Activated T-cell treated with anti-CD3 and anti-CD28 coated beads, Interleukin-2, amount 50 U/mL, for 72 hours (primary cell): ENCODE measurements at regions not wholly inside any gene's neighbourhood (a gene's known extent, or its start where the extent isn't known, plus 50 kb on each side); places are given as distances from the start of the nearest gene placed in this dataset.
"Not testable (repeated sequence)": the region's sequence is repeated elsewhere in the genome, so short reads cannot be mapped to it uniquely, and the experiment has no call there.

Experiments used
- ATAC-seq, 2 donors: fragments of 150-1000 bp; cut with Tn5 transposase; replicated peaks in 1 of 2; 2 replicates each; pipeline ENCODE4 v1.10.0; 2021; ENCODE audit warnings: moderate library complexity in 2 of 2, mild to moderate bottlenecking in 1 of 2
- DNase-seq, 2 donors: peaks; one replicate each; pipeline ENCODE4 v3.0.0; 2021 to 2022; ENCODE audit warnings: mixed read lengths in 1 of 2
- H3K27ac Mint-ChIP-seq: one replicate; pipeline ENCODE4 v1.8.0; 2022; ENCODE audit warnings: mild to moderate bottlenecking, moderate library complexity, mixed read lengths
- H3K27me3 Mint-ChIP-seq: one replicate; pipeline ENCODE4 v1.8.0; 2022; ENCODE audit warnings: low read depth, mixed read lengths
- H3K36me3 Mint-ChIP-seq, 2 donors: one replicate each; pipeline ENCODE4 v1.8.0; 2022; ENCODE audit warnings: mixed read lengths in 2 of 2, mild to moderate bottlenecking in 1 of 2; ENCODE audit not compliant: insufficient read depth in 2 of 2
- H3K4me1 Mint-ChIP-seq: one replicate; pipeline ENCODE4 v1.8.0; 2022; ENCODE audit warnings: low read depth, mixed read lengths
- H3K4me3 Mint-ChIP-seq, 2 donors: one replicate each; pipeline ENCODE4 v1.8.0; 2022; ENCODE audit warnings: mild to moderate bottlenecking in 2 of 2, mixed read lengths in 2 of 2, moderate library complexity in 2 of 2
- H3K9me3 Mint-ChIP-seq, 2 donors: one replicate each; pipeline ENCODE4 v1.8.0; 2022; ENCODE audit warnings: mixed read lengths in 2 of 2

DNA sequence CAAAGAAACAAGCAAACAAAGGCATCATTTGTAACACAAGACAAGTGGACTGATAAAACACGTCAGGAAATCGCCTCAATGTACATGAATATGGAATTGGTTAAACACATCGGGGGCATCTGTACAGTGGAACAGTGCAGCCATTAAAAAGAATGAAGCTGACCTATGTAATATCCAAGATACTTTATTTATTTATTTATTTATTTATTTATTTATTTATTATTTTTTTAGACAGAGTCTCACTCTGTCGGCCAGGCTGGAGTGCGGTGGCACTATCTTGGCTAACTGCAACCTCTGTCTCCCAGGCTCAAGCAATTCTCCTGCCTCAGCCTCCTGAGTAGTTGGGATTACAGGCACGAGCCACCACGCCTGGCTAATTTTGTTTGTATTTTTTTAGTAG lies 75.4 kb upstream of the SLC45A1 start:
- Mint-ChIP-seq H3K27ac (no peak overlapping the region), H3K4me1 (no peaks in the 10 kb centered on the region), H3K27me3 (peaks cover 8% of the 10 kb centered on the region), H3K9me3 (no peaks in the 10 kb centered on the region), H3K4me3 (no peak overlapping the region), H3K36me3 (no peaks in the 10 kb centered on the region)
- DNase-seq (no peak), ATAC-seq (no peak)

- H3K9me3 Mint-ChIP-seq: no peaks in the 10 kb centered on the region
- no peaks in the 10 kb centered on the region for H3K36me3 Mint-ChIP-seq
- ATAC-seq (no peak), DNase-seq (no peak)
- H3K27ac Mint-ChIP-seq: no peak overlapping the region
- no peak overlapping the region for H3K4me3 Mint-ChIP-seq
- no peaks in the 10 kb centered on the region for H3K4me1 Mint-ChIP-seq
- peaks cover 8% of the 10 kb centered on the region for H3K27me3 Mint-ChIP-seq
These were observed 76.4 kb upstream of the SLC45A1 start for GRCh38 chr1:8241417-8242014.

GRCh38 chr1:8239306-8240023 lies 78.4 kb upstream of the SLC45A1 start:
- Mint-ChIP-seq H3K27me3 (peaks cover 11% of the 10 kb centered on the region), H3K9me3 (no peaks in the 10 kb centered on the region), H3K4me3 (no peak overlapping the region), H3K27ac (no peak overlapping the region), H3K36me3 (no peaks in the 10 kb centered on the region), H3K4me1 (no peaks in the 10 kb centered on the region)
- DNase-seq (no peak), ATAC-seq (no peak)

DNA sequence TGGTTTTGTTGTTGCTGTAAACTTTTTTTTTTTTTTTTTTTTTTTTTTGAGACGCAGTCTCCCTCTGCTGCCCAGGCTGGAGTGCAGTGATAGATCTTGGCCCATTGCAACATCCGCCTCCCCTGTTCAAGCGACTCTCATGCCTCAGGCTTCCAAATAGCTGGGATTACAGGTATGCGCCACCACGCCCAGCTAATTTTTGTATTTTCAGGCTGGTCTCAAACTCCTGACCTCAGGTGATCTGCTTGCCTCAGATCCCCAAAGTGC lies 78.9 kb upstream of the SLC45A1 start:
- no peaks in the 10 kb centered on the region for H3K36me3 Mint-ChIP-seq
- H3K27me3 Mint-ChIP-seq: peaks cover 12% of the 10 kb centered on the region
- H3K4me3 Mint-ChIP-seq: no peak overlapping the region
- H3K9me3 Mint-ChIP-seq: no peaks in the 10 kb centered on the region
- H3K27ac Mint-ChIP-seq: no peak overlapping the region
- ATAC-seq (no peak), DNase-seq (no peak)
- no peaks in the 10 kb centered on the region for H3K4me1 Mint-ChIP-seq

DNA sequence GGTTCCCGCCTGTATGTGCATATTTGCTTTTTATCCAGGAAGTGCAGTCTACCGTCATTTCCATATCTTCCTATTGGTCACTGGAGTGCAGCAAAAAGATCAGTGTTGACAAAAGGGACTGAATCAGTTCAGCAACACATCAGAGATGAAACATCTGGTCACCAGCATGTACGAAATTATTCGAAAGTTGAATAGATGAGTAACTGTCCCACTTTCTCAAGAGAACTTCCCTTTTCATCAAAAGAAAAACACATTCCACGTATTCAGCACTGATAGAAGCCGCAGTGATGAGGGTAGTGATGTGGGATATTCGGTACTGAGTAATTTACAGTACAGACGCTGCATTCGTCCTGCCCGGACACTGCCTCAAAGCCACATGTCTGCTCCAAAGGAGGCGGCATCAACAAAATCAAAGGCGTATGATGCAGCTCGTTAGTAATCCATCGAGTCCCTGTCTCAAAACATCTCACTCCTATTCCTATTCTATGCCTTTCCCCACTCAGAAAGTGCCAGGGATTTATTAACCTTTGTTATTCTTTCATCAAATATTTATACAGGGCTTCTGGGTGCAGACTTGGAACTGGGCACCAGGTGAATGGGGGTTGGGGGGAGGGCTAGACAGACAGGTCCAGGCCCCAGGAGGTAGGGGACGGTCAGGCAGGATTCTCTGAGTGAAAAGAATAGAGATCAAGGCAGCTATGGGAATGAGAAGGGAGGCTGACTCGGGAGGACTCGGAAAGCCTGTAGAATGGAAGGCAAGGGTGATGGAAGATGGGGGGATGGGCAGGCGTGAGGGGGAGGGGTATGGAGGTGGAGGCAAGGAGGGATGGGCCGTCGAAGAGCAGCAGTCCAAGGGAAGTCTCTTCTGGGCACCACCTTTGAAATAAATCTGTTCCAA lies 79.5 kb upstream of the SLC45A1 start:
- Mint-ChIP-seq H3K36me3 (no peaks in the 10 kb centered on the region), H3K9me3 (no peaks in the 10 kb centered on the region), H3K4me3 (no peak overlapping the region), H3K27me3 (peaks cover 12% of the 10 kb centered on the region), H3K4me1 (no peaks in the 10 kb centered on the region), H3K27ac (no peak overlapping the region)
- DNase-seq: no peak
- ATAC-seq: no peak

DNA sequence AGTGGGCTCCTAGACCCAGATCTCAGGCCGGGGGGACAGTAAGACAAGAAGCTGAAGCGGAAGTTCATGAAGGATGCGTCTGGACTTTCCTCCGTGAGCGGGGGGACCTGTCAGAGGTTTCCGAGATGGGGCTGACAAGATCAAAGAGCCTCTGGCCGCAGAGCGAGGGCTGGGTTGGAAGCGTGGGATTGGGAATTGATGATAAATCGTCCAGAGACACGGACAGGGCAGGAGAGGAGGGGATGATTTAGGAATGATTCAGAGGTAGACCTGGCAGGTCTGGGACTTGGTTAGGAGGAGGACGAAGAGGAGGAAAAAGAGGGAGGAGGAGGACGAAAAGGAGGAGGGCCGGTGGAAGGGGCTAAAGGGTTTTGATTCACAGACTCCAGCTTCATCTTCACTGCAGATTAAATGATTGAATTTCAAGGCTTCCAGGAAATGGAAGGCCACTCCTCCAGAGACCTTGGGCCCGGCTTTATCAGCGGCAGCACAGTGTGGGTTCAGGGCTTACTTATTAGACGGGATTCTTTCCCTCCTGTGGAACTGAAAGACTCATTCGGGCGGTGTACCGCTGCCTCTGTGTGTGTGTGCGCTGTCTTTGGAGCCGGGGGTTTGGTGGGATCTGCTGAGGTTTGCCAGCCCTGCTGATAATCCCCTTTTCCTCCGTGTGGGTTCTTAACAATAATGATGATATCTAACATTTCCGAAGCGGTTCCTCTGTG lies 85.7 kb upstream of the SLC45A1 start:
- no peak overlapping the region for H3K4me3 Mint-ChIP-seq
- peaks cover under 1 to 2% of the 10 kb centered on the region in 2 donors for H3K36me3 Mint-ChIP-seq
- no peaks in the 10 kb centered on the region for H3K4me1 Mint-ChIP-seq
- ATAC-seq (no peak), DNase-seq (no peak)
- H3K9me3 Mint-ChIP-seq: peaks cover 2 to 8% of the 10 kb centered on the region in 2 donors
- H3K27me3 Mint-ChIP-seq: peaks cover 36% of the 10 kb centered on the region
- no peak overlapping the region for H3K27ac Mint-ChIP-seq

DNA sequence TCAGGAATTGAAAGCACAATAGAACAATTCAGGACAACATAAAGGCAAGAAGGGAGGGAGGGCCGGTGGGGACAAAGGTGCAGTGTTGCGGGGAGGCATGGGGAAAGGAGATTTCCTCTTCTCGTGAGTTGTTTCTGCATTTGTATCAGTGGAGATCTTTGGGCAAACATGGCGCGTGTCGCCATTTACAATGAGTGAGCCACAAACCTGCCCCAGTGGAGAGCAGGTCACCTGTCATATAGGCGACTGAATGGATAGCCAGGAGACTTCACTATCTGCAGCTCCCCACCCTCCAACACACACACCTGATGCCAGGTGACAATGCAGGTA lies 87.7 kb upstream of the SLC45A1 start:
- ATAC-seq (no peak), DNase-seq (no peak)
- peaks cover 3 to 10% of the 10 kb centered on the region in 2 donors for H3K9me3 Mint-ChIP-seq
- peaks cover 45% of the 10 kb centered on the region for H3K27me3 Mint-ChIP-seq
- peaks cover 3 to 7% of the 10 kb centered on the region in 2 donors for H3K36me3 Mint-ChIP-seq
- no peak overlapping the region for H3K27ac Mint-ChIP-seq
- H3K4me1 Mint-ChIP-seq: peaks cover under 1% of the 10 kb centered on the region
- no peak overlapping the region for H3K4me3 Mint-ChIP-seq

- peaks cover 3 to 10% of the 10 kb centered on the region in 2 donors for H3K9me3 Mint-ChIP-seq
- no peak for ATAC-seq
- peaks cover 3 to 7% of the 10 kb centered on the region in 2 donors for H3K36me3 Mint-ChIP-seq
- no peak overlapping the region for H3K27ac Mint-ChIP-seq
- no peak overlapping the region for H3K4me3 Mint-ChIP-seq
- H3K27me3 Mint-ChIP-seq: peaks cover 51% of the 10 kb centered on the region
- H3K4me1 Mint-ChIP-seq: peaks cover 6% of the 10 kb centered on the region
- DNase-seq: no peak
These were observed 89.7 kb upstream of the SLC45A1 start for GRCh38 chr1:8228253-8228652.

DNA sequence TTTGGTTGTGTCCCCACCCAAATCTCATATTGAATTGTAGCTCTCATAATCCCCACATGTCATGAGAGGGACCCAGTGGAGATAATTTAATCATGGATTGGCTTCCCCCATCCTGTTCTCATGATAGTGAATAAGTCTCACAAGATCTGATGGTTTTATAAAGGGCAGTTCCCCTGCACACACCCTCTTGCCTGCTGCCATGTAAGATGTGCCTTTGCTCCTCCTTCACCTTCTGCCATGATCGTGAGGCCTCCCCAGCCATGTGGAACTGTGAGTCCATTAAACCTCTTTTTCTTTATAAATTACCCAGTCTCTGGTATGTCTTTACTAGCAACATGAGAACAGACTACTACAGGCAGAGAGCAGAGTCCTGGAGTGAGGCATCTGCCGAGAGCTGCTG lies 90.2 kb upstream of the SLC45A1 start:
- H3K4me1 Mint-ChIP-seq: not testable (repeated sequence)

GRCh38 chr1:8226747-8227146 lies 91.2 kb upstream of the SLC45A1 start:
- ATAC-seq (peak in 1 of 2 donors; percentile 33), DNase-seq (peak in 1 of 2 donors; percentile 2)
- peaks cover 37% of the 10 kb centered on the region for H3K27me3 Mint-ChIP-seq
- H3K36me3 Mint-ChIP-seq: peaks cover 3 to 7% of the 10 kb centered on the region in 2 donors
- H3K4me1 Mint-ChIP-seq: peaks cover 6% of the 10 kb centered on the region
- no peak overlapping the region for H3K27ac Mint-ChIP-seq
- H3K4me3 Mint-ChIP-seq: no peak overlapping the region
- H3K9me3 Mint-ChIP-seq: peaks cover 3 to 10% of the 10 kb centered on the region in 2 donors

More for the DNA sequence above, 90.2 kb upstream of the SLC45A1 start:
- not testable (repeated sequence) for H3K4me3 Mint-ChIP-seq, DNase-seq, H3K27ac Mint-ChIP-seq, H3K36me3 Mint-ChIP-seq, H3K9me3 Mint-ChIP-seq, ATAC-seq
- H3K27me3 Mint-ChIP-seq: peaks cover 46% of the 10 kb centered on the region

DNA sequence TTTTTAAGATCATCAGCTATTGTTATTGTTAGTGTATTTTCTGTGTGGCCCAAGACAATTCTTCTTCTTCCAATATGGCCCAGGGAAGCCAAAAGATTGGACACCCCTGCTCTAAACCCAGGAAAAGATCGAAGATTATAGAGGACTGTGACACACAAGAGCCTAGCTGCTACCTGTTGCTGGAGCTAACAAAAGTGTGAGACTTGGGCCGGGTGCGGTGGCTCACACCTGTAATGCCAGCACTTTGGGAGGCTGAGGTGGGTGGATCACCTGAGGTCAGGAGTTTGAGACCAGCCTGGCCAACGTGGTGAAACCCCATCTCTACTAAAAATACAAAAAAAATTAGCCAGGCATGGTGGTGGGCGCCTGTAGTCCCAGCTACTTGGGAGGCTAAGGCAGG lies 91.9 kb upstream of the SLC45A1 start:
- not testable (repeated sequence) for H3K4me1 Mint-ChIP-seq, H3K36me3 Mint-ChIP-seq

DNA sequence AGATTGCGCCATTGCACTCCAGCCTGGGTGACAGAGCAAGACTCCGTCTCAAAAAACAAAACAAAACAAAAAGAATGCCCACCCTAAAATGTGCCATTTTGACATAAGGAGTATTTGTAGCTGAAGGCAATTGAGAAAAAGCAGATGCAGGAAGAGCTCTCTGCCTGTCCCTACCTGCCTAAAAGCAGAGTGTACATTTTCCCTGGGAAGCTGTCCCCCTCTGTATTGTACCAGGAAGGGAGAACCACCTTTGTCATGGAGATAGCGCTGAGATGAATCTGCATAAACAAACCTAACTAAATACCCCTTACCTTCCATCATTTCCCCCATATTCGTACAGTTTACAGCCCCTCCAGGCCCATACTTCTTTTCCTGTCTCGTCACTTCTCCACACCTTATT lies 94.4 kb upstream of the SLC45A1 start:
- no peak overlapping the region for H3K4me3 Mint-ChIP-seq
- DNase-seq (no peak), ATAC-seq (no peak)
- peaks cover 3 to 7% of the 10 kb centered on the region in 2 donors for H3K36me3 Mint-ChIP-seq
- H3K9me3 Mint-ChIP-seq: peaks cover 3 to 10% of the 10 kb centered on the region in 2 donors
- H3K27me3 Mint-ChIP-seq: peaks cover 44% of the 10 kb centered on the region
- no peak overlapping the region for H3K27ac Mint-ChIP-seq
- peaks cover 15% of the 10 kb centered on the region for H3K4me1 Mint-ChIP-seq

More for the DNA sequence above, 91.9 kb upstream of the SLC45A1 start:
- ATAC-seq, H3K27ac Mint-ChIP-seq, H3K4me3 Mint-ChIP-seq, DNase-seq, H3K9me3 Mint-ChIP-seq: not testable (repeated sequence)
- H3K27me3 Mint-ChIP-seq: peaks cover 37% of the 10 kb centered on the region

GRCh38 chr1:8222789-8223188 lies 95.1 kb upstream of the SLC45A1 start:
- Mint-ChIP-seq H3K4me1 (peaks cover 20% of the 10 kb centered on the region), H3K4me3 (no peak overlapping the region), H3K36me3 (peaks cover 3 to 6% of the 10 kb centered on the region in 2 donors), H3K27ac (no peak overlapping the region), H3K9me3 (peaks cover 3 to 4% of the 10 kb centered on the region in 2 donors), H3K27me3 (peaks cover 44% of the 10 kb centered on the region)
- ATAC-seq (no peak), DNase-seq (no peak)
